Hepatocyte (in vitro differentiated cells): ENCODE measurements at regions not wholly inside any gene's neighbourhood (a gene's known extent, or its start where the extent isn't known, plus 50 kb on each side); places are given as distances from the start of the nearest gene placed in this dataset.

Experiments
- EZH2 ChIP-seq: fragments of 200-600 bp; sonication (generic); IDR thresholded peaks from 2 replicates; pipeline ENCODE4 v1.6.1; 2016; ENCODE audit warnings: antibody characterized with exemption, mild to moderate bottlenecking, borderline replicate concordance
- EZH2phosphoT487 ChIP-seq: fragments of 200-600 bp; sonication (generic); IDR thresholded peaks from one replicate; pipeline ENCODE4 v1.6.1; 2018; ENCODE audit warnings: antibody characterized with exemption, mild to moderate bottlenecking, low read depth, moderate library complexity; ENCODE audit not compliant: unreplicated experiment, severe bottlenecking
- TF ChIP-seq, protein P1 (sequence below): fragments of 200-600 bp; sonication (generic); IDR thresholded peaks from 2 replicates; pipeline ENCODE4 v1.5.1; 2016; ENCODE audit warnings: antibody characterized with exemption, mild to moderate bottlenecking; ENCODE audit not compliant: poor library complexity

GRCh38 chr22:47417699-47418098, 655.2 kb downstream of the TBC1D22A start:
- TF ChIP-seq, protein P1, sequence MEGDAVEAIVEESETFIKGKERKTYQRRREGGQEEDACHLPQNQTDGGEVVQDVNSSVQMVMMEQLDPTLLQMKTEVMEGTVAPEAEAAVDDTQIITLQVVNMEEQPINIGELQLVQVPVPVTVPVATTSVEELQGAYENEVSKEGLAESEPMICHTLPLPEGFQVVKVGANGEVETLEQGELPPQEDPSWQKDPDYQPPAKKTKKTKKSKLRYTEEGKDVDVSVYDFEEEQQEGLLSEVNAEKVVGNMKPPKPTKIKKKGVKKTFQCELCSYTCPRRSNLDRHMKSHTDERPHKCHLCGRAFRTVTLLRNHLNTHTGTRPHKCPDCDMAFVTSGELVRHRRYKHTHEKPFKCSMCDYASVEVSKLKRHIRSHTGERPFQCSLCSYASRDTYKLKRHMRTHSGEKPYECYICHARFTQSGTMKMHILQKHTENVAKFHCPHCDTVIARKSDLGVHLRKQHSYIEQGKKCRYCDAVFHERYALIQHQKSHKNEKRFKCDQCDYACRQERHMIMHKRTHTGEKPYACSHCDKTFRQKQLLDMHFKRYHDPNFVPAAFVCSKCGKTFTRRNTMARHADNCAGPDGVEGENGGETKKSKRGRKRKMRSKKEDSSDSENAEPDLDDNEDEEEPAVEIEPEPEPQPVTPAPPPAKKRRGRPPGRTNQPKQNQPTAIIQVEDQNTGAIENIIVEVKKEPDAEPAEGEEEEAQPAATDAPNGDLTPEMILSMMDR = no peak
- no peak for TF ChIP-seq EZH2
- no peak for TF ChIP-seq EZH2phosphoT487
